Hepatocyte (in vitro differentiated cells): ENCODE measurements at regions not wholly inside any gene's neighbourhood (a gene's known extent, or its start where the extent isn't known, plus 50 kb on each side); places are given as distances from the start of the nearest gene placed in this dataset.

Source experiments
- DNase-seq: peaks from one replicate; pipeline ENCODE4 v3.0.0-alpha.2; 2016; ENCODE audit warnings: low spot score
- H2AFZ ChIP-seq: fragments of 200-600 bp; sonication (generic); 2 replicates; pipeline ENCODE4 v1.6.0; 2016; ENCODE audit warnings: antibody characterized with exemption, mild to moderate bottlenecking
- H3K27ac ChIP-seq: fragments of 200-600 bp; sonication (generic); 2 replicates; pipeline ENCODE4 v1.5.1; 2016; ENCODE audit warnings: mild to moderate bottlenecking
- H3K27me3 ChIP-seq: fragments of 200-600 bp; sonication (generic); 2 replicates; pipeline ENCODE4 v1.6.1; 2016
- H3K36me3 ChIP-seq: fragments of 200-600 bp; sonication (generic); replicated peaks from 2 replicates; pipeline ENCODE4 v1.5.1; 2016; ENCODE audit warnings: low read depth; ENCODE audit not compliant: insufficient read depth
- H3K4me1 ChIP-seq: fragments of 200-600 bp; sonication (generic); 2 replicates; pipeline ENCODE4 v1.5.1; 2016; ENCODE audit warnings: mild to moderate bottlenecking, moderate library complexity; ENCODE audit not compliant: insufficient read depth
- H3K4me2 ChIP-seq: fragments of 200-600 bp; sonication (generic); 2 replicates; pipeline ENCODE4 v1.6.0; 2016
- H3K4me3 ChIP-seq: fragments of 200-600 bp; sonication (generic); 2 replicates; pipeline ENCODE4 v1.5.1; 2016; ENCODE audit warnings: mild to moderate bottlenecking
- H3K79me2 ChIP-seq: fragments of 200-600 bp; sonication (generic); 2 replicates; pipeline ENCODE4 v1.6.0; 2017; ENCODE audit warnings: mild to moderate bottlenecking
- H3K9me2 ChIP-seq: fragments of 200-600 bp; sonication (generic); replicated peaks from 2 replicates; pipeline ENCODE4 v1.6.0; 2017; ENCODE audit warnings: mild to moderate bottlenecking; ENCODE audit not compliant: insufficient read depth
- H3K9me3 ChIP-seq: fragments of 200-600 bp; sonication (generic); 2 replicates; pipeline ENCODE4 v1.5.1; 2016; ENCODE audit warnings: low read depth, mild to moderate bottlenecking
- H4K20me1 ChIP-seq: fragments of 200-600 bp; sonication (generic); 2 replicates; pipeline ENCODE4 v1.6.0; 2016; ENCODE audit warnings: mild to moderate bottlenecking; ENCODE audit not compliant: insufficient read depth, poor library complexity, severe bottlenecking
- EZH2 ChIP-seq: fragments of 200-600 bp; sonication (generic); IDR thresholded peaks from 2 replicates; pipeline ENCODE4 v1.6.1; 2016; ENCODE audit warnings: antibody characterized with exemption, mild to moderate bottlenecking, borderline replicate concordance
- EZH2phosphoT487 ChIP-seq: fragments of 200-600 bp; sonication (generic); IDR thresholded peaks from one replicate; pipeline ENCODE4 v1.6.1; 2018; ENCODE audit warnings: antibody characterized with exemption, mild to moderate bottlenecking, low read depth, moderate library complexity; ENCODE audit not compliant: unreplicated experiment, severe bottlenecking
- WGBS: methylation state at CpG from one replicate; pipeline ENCODE4 v1.1.6; 2016; ENCODE audit warnings: low lambda C conversion rate; ENCODE audit errors: missing lambda C conversion rate; 5-methylcytosine and 5-hydroxymethylcytosine counted together
- TF ChIP-seq, protein P1 (sequence below): fragments of 200-600 bp; sonication (generic); IDR thresholded peaks from 2 replicates; pipeline ENCODE4 v1.5.1; 2016; ENCODE audit warnings: antibody characterized with exemption, mild to moderate bottlenecking; ENCODE audit not compliant: poor library complexity

- H2AFZ ChIP-seq, result no peak overlapping the region
- H4K20me1 ChIP-seq, result no peaks in the 10 kb centered on the region
- no peak overlapping the region for H3K4me3 ChIP-seq
- no peaks in the 10 kb centered on the region for H3K79me2 ChIP-seq
- H3K27me3 ChIP-seq, result no peaks in the 10 kb centered on the region
- no peaks in the 10 kb centered on the region for H3K4me1 ChIP-seq
- peak; percentile 20 for DNase-seq
- WGBS, result 83% methylated on average over 21 of the region's 22 CpGs
- no peaks in the 10 kb centered on the region for H3K36me3 ChIP-seq
- no peaks in the 10 kb centered on the region for H3K9me3 ChIP-seq
- TF ChIP-seq EZH2phosphoT487, result no peak
- no peak for TF ChIP-seq EZH2
- TF ChIP-seq, protein P1, sequence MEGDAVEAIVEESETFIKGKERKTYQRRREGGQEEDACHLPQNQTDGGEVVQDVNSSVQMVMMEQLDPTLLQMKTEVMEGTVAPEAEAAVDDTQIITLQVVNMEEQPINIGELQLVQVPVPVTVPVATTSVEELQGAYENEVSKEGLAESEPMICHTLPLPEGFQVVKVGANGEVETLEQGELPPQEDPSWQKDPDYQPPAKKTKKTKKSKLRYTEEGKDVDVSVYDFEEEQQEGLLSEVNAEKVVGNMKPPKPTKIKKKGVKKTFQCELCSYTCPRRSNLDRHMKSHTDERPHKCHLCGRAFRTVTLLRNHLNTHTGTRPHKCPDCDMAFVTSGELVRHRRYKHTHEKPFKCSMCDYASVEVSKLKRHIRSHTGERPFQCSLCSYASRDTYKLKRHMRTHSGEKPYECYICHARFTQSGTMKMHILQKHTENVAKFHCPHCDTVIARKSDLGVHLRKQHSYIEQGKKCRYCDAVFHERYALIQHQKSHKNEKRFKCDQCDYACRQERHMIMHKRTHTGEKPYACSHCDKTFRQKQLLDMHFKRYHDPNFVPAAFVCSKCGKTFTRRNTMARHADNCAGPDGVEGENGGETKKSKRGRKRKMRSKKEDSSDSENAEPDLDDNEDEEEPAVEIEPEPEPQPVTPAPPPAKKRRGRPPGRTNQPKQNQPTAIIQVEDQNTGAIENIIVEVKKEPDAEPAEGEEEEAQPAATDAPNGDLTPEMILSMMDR, result no peak
- H3K9me2 ChIP-seq, result no peaks in the 10 kb centered on the region
- no peak overlapping the region for H3K27ac ChIP-seq
- H3K4me2 ChIP-seq, result no peak overlapping the region
Measured at GRCh38 chr17:56737421-56738161, 96.1 kb downstream of the C17orf67 start.

DNA sequence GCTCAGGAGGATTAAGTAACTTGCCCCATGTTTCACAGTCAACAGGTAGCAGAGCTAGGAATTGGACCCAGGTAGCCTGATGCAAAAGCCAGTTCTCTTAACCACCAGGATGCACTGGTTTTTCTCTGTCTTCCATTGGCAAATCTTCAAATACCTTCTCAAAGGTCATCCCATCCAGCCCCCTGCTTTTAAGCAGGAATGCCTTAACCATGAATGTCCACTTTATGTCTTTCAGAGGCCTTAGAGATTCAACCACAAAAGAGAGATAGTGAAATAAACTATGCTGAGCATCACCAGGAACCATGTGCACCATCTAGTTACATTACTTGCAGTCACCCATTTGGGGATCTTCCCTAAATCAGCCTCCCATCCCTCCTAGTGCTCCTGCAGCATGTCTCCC is 94.3 kb downstream of the C17orf67 start:
- no peaks in the 10 kb centered on the region for H4K20me1 ChIP-seq
- H3K9me3 ChIP-seq, result no peaks in the 10 kb centered on the region
- no peak overlapping the region for H2AFZ ChIP-seq
- H3K27me3 ChIP-seq, result no peaks in the 10 kb centered on the region
- no peaks in the 10 kb centered on the region for H3K9me2 ChIP-seq
- H3K4me2 ChIP-seq, result no peak overlapping the region
- H3K36me3 ChIP-seq, result no peaks in the 10 kb centered on the region
- no peak for DNase-seq
- H3K27ac ChIP-seq, result no peak overlapping the region
- H3K4me1 ChIP-seq, result no peaks in the 10 kb centered on the region
- TF ChIP-seq, protein P1, result no peak
- TF ChIP-seq EZH2phosphoT487, result no peak
- TF ChIP-seq EZH2, result no peak
- H3K79me2 ChIP-seq, result no peaks in the 10 kb centered on the region
- no peak overlapping the region for H3K4me3 ChIP-seq

- Histone ChIP-seq H3K27ac (no peak overlapping the region), H3K4me3 (no peak overlapping the region), H3K4me1 (no peaks in the 10 kb centered on the region), H3K36me3 (no peaks in the 10 kb centered on the region), H3K9me3 (no peaks in the 10 kb centered on the region), H3K79me2 (no peaks in the 10 kb centered on the region), H3K4me2 (no peak overlapping the region), H2AFZ (no peak overlapping the region), H3K9me2 (no peaks in the 10 kb centered on the region), H4K20me1 (no peaks in the 10 kb centered on the region), H3K27me3 (no peaks in the 10 kb centered on the region)
- no peak for DNase-seq
- TF ChIP-seq EZH2 (no peak), EZH2phosphoT487 (no peak)
- TF ChIP-seq, protein P1, result no peak
- WGBS, result 77% methylated on average over 6 of the region's 6 CpGs
Measured at GRCh38 chr17:56739776-56740175, 93.9 kb downstream of the C17orf67 start.
